B cell (primary cell): ENCODE measurements at regions not wholly inside any gene's neighbourhood (a gene's known extent, or its start where the extent isn't known, plus 50 kb on each side); places are given as distances from the start of the nearest gene placed in this dataset.

Experiments
- ATAC-seq: fragments of 200-7000 bp; cut with Tn5 transposase; one replicate; pipeline ENCODE4 v1.10.0; 2021; ENCODE audit warnings: low read depth, mild to moderate bottlenecking, moderate number of reproducible peaks, moderate library complexity
- CTCF ChIA-PET: fragments of 350-600 bp; sonication (Branson Sonifier 250); formaldehyde crosslinking; loops from one replicate; lab custom pipeline; 2021; ENCODE audit warnings: antibody characterized with exemption, inconsistent platforms; lab: Charles Lee
- POLR2A ChIA-PET: fragments of 350-600 bp; sonication (Branson Sonifier 250); formaldehyde crosslinking; loops from one replicate; lab custom pipeline; 2021; ENCODE audit warnings: antibody characterized with exemption; lab: Charles Lee
- DNase-seq: peaks from one replicate; pipeline ENCODE4 v3.0.0; 2013
- H2AFZ ChIP-seq: 2 replicates; pipeline ENCODE4 v1.6.1; 2012; ENCODE audit warnings: mild to moderate bottlenecking, low read depth, low read length; ENCODE audit not compliant: insufficient read depth, poor library complexity, severe bottlenecking
- H3K27ac ChIP-seq, 2 donors: 1 replicate in 1 of 2; 2 replicates in 1 of 2; pipeline ENCODE4 v1.5.1; 2012 to 2013; ENCODE audit warnings: low read length in 2 of 2, mild to moderate bottlenecking in 2 of 2, moderate library complexity in 1 of 2
- H3K27me3 ChIP-seq, 4 experiments: fragments of 200-600 bp in 1 of 4; sonication (generic) in 1 of 4; replicated peaks in 1 of 4; 1 replicate in 2 of 4; 2 replicates in 2 of 4; pipeline versions ENCODE4 v1.6.1 to v1.7.0; 2013 to 2016; ENCODE audit warnings: low read length in 3 of 4, mild to moderate bottlenecking in 2 of 4, mixed read lengths in 1 of 4, moderate library complexity in 1 of 4; ENCODE audit not compliant: insufficient read depth in 4 of 4, control insufficient read depth in 3 of 4; ENCODE audit errors: control extremely low read depth in 1 of 4
- H3K36me3 ChIP-seq, 2 experiments: replicated peaks in 1 of 2; 1 replicate in 1 of 2; 2 replicates in 1 of 2; pipeline versions ENCODE4 v1.6.1 to v1.7.1; 2013; ENCODE audit warnings: low read length in 1 of 2; ENCODE audit not compliant: insufficient read depth in 2 of 2, control insufficient read depth in 1 of 2; ENCODE audit errors: control extremely low read depth in 1 of 2, extremely low read depth in 1 of 2
- H3K4me1 ChIP-seq, 2 donors: fragments of 200-600 bp in 1 of 2; sonication (generic) in 1 of 2; 1 replicate in 1 of 2; 2 replicates in 1 of 2; pipeline versions ENCODE4 v1.5.1 to v1.6.1; 2013 to 2017; ENCODE audit warnings: low read length in 2 of 2; ENCODE audit not compliant: control insufficient read depth in 2 of 2, insufficient read depth in 2 of 2
- H3K4me2 ChIP-seq: replicated peaks from 2 replicates; pipeline ENCODE3; 2012; ENCODE audit warnings: mild to moderate bottlenecking, low read depth, low read length; ENCODE audit not compliant: poor library complexity, severe bottlenecking
- H3K4me3 ChIP-seq, 5 experiments: fragments of 200-600 bp in 1 of 5; sonication (generic) in 1 of 5; 1 replicate in 3 of 5; 2 replicates in 2 of 5; pipeline versions ENCODE4 v1.5.1 to v1.7.0; 2011 to 2016; ENCODE audit warnings: low read length in 4 of 5, mild to moderate bottlenecking in 4 of 5, low read depth in 2 of 5, control low read depth in 1 of 5, moderate library complexity in 1 of 5; ENCODE audit not compliant: insufficient read depth in 1 of 5; ENCODE audit errors: control extremely low read depth in 1 of 5, extremely low read depth in 1 of 5
- H3K79me2 ChIP-seq: fragments of 200-600 bp; sonication (generic); one replicate; pipeline ENCODE4 v1.6.0; 2016; ENCODE audit warnings: low read length; ENCODE audit not compliant: control insufficient read depth, insufficient read depth
- H3K9ac ChIP-seq: fragments of 200-600 bp; sonication (generic); 2 replicates; pipeline ENCODE4 v1.6.1; 2017; ENCODE audit warnings: mild to moderate bottlenecking, low read length, moderate library complexity
- H3K9me3 ChIP-seq, 3 donors: one replicate each; pipeline versions ENCODE4 v1.6.1 to v1.7.1; 2013; ENCODE audit warnings: low read length in 2 of 3; ENCODE audit not compliant: control insufficient read depth in 2 of 3, insufficient read depth in 1 of 3; ENCODE audit errors: control extremely low read depth in 1 of 3
- H4K20me1 ChIP-seq: 2 replicates; pipeline ENCODE4 v1.6.0; 2012; ENCODE audit warnings: mild to moderate bottlenecking, low read length; ENCODE audit not compliant: insufficient read depth, control insufficient read depth, poor library complexity, severe bottlenecking
- H3K27ac Mint-ChIP-seq: one replicate; pipeline ENCODE4 v1.8.0; 2021; ENCODE audit warnings: mixed read lengths
- H3K27me3 Mint-ChIP-seq: one replicate; pipeline ENCODE4 v1.8.0; 2021; ENCODE audit warnings: mixed read lengths
- H3K4me1 Mint-ChIP-seq: one replicate; pipeline ENCODE4 v1.8.0; 2021; ENCODE audit warnings: mixed read lengths
- H3K4me3 Mint-ChIP-seq: one replicate; pipeline ENCODE4 v1.8.0; 2021; ENCODE audit warnings: mixed read lengths
- H3K9me3 Mint-ChIP-seq: one replicate; pipeline ENCODE4 v1.8.0; 2022; ENCODE audit warnings: mixed read lengths; ENCODE audit not compliant: insufficient read depth
- CTCF ChIP-seq: fragments of 200-600 bp; IDR thresholded peaks from one replicate; pipeline ENCODE4 v1.8.0; 2022; ENCODE audit warnings: antibody characterized with exemption, mild to moderate bottlenecking
- EZH2 ChIP-seq: IDR thresholded peaks from 2 replicates; pipeline ENCODE4 v1.6.1; 2012; ENCODE audit warnings: borderline replicate concordance, low read depth, mild to moderate bottlenecking, moderate library complexity, low read length; ENCODE audit not compliant: insufficient read depth, poor library complexity, severe bottlenecking
- WGBS: methylation state at CpG from one replicate; pipeline ENCODE4 v1.1.5; 2013; ENCODE audit warnings: missing lambda C conversion rate; ENCODE audit not compliant: insufficient coverage; 5-methylcytosine and 5-hydroxymethylcytosine counted together
- intact Hi-C: fragments of 100-400 bp; cut with micrococcal nuclease; formaldehyde crosslinking; loops from one replicate; pipeline ENCODE4 v1.10.0; 2022

- no peak overlapping the region for H3K9ac ChIP-seq
- Mint-ChIP-seq H3K9me3 (no peaks in the 10 kb centered on the region), H3K27ac (no peak overlapping the region), H3K4me1 (no peaks in the 10 kb centered on the region), H3K4me3 (no peak overlapping the region), H3K27me3 (no peaks in the 10 kb centered on the region)
- H3K27me3 ChIP-seq = no peaks in the 10 kb centered on the region
- H3K4me3 ChIP-seq = no peak overlapping the region
- H3K27ac ChIP-seq = no peak overlapping the region
- ATAC-seq = no peak
- ChIA-PET CTCF (no interaction called here), POLR2A (no interaction called here)
- H3K4me1 ChIP-seq = no peaks in the 10 kb centered on the region
- H3K9me3 ChIP-seq = no peaks in the 10 kb centered on the region
- intact Hi-C loops = no loop called here
- 95% methylated on average over 4 of the region's 5 CpGs for WGBS
- H4K20me1 ChIP-seq = no peaks in the 10 kb centered on the region
- no peaks in the 10 kb centered on the region for H3K36me3 ChIP-seq
- DNase-seq = no peak
- H3K79me2 ChIP-seq = no peaks in the 10 kb centered on the region
- H2AFZ ChIP-seq = no peak overlapping the region
- TF ChIP-seq EZH2 = no peak
- TF ChIP-seq CTCF = no peak
- H3K4me2 ChIP-seq = no peak overlapping the region
These were observed 330.5 kb upstream of the ZNF462 start for GRCh38 chr9:106532306-106533015.

- Histone ChIP-seq H3K4me3 (no peak overlapping the region), H3K4me1 (no peaks in the 10 kb centered on the region), H3K27me3 (no peaks in the 10 kb centered on the region), H3K79me2 (no peaks in the 10 kb centered on the region), H3K27ac (no peak overlapping the region), H3K9me3 (no peaks in the 10 kb centered on the region), H3K9ac (no peak overlapping the region), H3K4me2 (no peak overlapping the region), H3K36me3 (no peaks in the 10 kb centered on the region), H2AFZ (no peak overlapping the region), H4K20me1 (no peaks in the 10 kb centered on the region)
- Mint-ChIP-seq H3K4me1 (no peaks in the 10 kb centered on the region), H3K27ac (no peak overlapping the region), H3K9me3 (no peaks in the 10 kb centered on the region), H3K27me3 (no peaks in the 10 kb centered on the region), H3K4me3 (no peak overlapping the region)
- ATAC-seq (no peak), DNase-seq (no peak)
- ChIA-PET POLR2A (no interaction called here), CTCF (no interaction called here)
- 100% methylated on average over 2 of the region's 3 CpGs for WGBS
- TF ChIP-seq CTCF = no peak
- TF ChIP-seq EZH2 = no peak
- intact Hi-C loops = no loop called here
These were observed 328.2 kb upstream of the ZNF462 start for GRCh38 chr9:106534800-106535199.
